ENCODE measurements at regions not wholly inside any gene's neighbourhood (a gene's known extent, or its start where the extent isn't known, plus 50 kb on each side); places are given as distances from the start of the nearest gene placed in this dataset.
A peak's percentile ranks its signal among the peaks of the same experiment; 100 is the strongest.

DNA sequence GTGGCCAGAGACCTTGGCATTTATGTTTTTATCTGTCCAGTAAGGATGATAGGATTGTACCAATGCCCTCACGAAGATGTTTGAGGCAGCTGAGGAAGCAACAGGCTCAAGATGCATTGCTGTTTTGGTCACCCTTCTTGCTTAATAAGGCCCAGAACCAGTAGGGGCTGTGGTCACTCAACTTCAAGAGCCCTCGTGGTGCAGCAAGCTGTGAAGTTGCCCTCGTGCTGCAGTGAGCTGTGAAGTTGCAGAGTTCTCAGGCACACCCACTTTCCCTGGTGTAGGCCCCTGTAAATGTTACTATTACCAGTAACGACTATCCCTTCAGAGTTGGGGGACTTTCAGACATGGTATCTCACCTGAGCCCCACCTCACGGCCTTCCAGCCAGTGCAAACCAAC is 207.6 kb upstream of the LYZL1 start:
- DNase-seq (ENCODE audit: low spot score) = no peak

DNA sequence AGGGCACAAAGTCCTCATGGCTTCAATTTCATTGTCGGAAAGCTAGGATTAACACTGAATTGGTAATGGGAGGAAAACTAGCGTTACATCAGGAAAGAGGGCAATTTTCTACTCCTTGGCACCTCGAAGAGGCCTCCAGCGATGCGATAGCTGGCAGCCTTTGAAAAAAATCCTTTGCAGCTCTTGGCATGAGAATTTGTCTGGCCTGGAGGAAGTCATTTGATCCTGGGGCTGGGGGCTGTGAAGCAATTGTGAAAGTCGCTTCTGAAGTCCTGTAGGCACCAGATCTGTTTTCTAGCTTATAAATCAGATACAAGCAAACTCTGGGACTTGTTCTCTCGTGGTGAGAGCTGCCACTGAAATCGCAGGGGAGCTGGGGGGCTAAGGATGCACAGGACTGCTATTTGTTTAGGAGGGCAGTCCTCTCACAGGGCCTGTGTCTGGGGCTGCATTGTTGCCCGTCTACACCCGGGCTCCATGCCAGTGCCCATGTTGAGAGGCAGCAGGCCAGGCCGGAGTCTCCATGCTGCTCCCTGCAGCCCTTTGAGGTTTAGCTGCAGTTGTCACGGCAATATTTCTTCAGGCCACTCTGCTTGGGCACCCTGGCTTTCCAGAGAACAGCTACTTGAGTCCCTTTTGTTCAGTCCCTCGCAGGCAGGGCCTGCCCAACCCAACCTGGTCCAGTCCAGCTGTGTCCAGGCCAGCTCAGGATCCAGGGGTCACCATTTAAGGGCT is 206.8 kb upstream of the LYZL1 start:
- DNase-seq (ENCODE audit: low spot score) = no peak

- DNase-seq (ENCODE audit: low spot score) = no peak
These were observed 205.8 kb upstream of the LYZL1 start for GRCh38 chr10:29083096-29083495.

DNA sequence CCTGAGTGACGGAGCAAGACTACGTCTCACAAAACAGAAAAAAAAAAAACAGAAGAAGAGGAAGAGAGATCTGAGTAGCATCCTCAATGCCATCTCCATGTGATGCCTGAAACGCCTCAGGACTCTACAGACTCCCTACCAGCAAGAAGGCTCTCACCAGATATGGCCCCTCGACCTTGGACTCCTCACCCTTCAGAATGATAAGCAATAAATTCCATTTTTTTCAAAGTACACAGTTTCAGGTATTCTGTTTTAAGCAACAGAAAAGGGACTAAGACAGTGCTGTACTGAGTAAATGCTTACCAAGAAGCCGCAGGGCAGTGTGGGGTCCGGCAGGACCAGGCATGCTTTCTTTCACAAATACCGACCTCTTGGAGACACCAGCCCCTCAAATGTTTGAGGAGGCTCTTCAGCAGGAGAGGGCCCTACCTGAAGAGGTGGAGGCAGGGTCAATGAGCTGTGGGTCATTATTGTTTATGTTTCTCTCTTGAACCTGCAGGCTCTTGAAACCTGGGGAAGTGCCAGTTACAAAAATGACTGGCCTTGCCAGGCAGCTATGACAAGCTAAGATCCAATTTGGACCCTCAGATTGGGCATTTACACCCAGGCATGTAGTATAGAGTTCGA is 204.1 kb upstream of the LYZL1 start:
- DNase-seq (ENCODE audit: low spot score) = no peak

- DNase-seq (ENCODE audit: low spot score) = no peak
These were observed 199.8 kb upstream of the LYZL1 start for GRCh38 chr10:29089091-29089490.

GRCh38 chr10:29096303-29096824 is 192.5 kb upstream of the LYZL1 start:
- no peak for DNase-seq (ENCODE audit: low spot score)

- no peak for DNase-seq (ENCODE audit: low spot score)
These were observed 190.4 kb upstream of the LYZL1 start for GRCh38 chr10:29098423-29098822.

- no peak for DNase-seq (ENCODE audit: low spot score)
These were observed 189.9 kb upstream of the LYZL1 start for GRCh38 chr10:29099001-29099400.

DNA sequence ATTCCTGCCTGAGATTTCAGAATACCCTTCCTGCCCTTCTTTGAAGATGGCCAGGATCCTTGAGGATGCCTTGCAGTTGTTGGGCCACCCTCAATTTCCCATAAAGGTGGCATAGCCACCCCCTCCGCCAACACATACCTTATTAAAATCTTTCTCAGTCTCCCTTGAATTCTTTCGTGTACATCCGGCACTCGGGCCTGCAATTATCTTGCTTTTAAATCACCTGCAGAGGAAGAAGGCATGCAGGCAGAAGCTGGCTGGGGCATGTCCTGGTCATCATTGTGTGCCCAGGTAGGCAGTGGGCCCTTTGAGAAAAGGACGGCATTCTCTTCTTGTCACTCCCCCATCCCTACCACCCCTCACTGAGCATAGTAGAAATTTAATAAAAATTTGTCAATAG is 189.5 kb upstream of the LYZL1 start:
- no peak for DNase-seq (ENCODE audit: low spot score)

GRCh38 chr10:29100505-29100904 is 188.4 kb upstream of the LYZL1 start:
- no peak for DNase-seq (ENCODE audit: low spot score)

- DNase-seq (ENCODE audit: low spot score) = peak; percentile 14
These were observed 186.6 kb upstream of the LYZL1 start for GRCh38 chr10:29102233-29102632.

DNA sequence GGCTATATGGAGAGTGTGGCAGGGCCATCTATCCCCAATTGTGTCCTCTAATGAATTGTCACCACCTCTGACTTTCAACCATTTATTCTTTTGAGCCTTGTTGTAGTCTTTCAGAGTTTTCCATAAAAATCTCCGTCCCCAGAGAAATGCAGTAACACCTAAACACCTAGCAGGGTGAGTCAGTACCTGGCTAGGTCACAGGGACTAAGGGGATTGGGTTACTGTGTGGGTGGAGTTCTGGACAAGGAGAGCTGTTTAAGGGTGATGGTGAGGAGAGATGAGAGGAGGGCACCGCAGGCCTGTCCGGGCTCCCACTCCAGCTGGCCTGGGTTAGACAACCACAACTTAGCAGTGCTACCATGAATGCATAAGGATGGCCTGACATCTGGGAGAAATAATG is 186.2 kb upstream of the LYZL1 start:
- DNase-seq (ENCODE audit: low spot score) = no peak

DNA sequence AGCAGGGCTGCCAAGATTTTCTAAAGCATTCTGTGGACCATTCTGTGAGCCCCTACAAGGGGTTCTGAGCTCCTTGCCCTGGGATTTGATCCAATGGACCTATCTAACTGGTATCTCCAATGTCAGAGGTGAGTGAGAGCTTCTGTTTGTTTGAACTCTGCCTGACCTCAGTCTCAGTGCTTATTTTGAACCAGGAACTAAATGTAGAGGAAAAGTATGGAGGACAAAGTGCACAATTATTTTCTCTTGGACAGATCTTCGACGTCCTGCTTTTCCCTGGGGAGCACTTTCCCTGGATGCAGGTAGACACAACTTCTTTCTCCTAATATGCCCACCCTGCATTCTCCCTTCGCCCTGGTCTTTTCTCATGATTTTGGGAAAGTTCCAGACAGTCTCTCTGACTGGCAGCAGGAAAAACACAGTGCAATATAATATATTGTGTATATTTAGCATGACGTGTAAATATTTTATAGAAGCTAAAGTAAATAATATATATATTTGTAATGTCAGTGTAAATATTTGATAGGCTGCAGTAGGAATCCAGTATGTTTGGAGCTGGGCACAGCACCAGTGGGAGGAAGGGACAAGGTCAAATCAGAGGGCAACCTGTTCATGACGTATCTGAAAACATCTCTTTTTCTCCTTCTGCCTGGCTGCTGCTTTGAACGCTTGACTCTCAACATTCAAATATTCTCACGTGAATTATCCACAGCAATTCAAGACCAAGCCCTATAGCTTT is 184.0 kb upstream of the LYZL1 start:
- no peak for DNase-seq (ENCODE audit: low spot score)

- peak; percentile 64 for DNase-seq (ENCODE audit: low spot score)
These were observed 183.2 kb upstream of the LYZL1 start for GRCh38 chr10:29105516-29106215.

- no peak for DNase-seq (ENCODE audit: low spot score)
These were observed 182.6 kb upstream of the LYZL1 start for GRCh38 chr10:29106287-29106686.

GRCh38 chr10:29107866-29108498 is 180.9 kb upstream of the LYZL1 start:
- no peak for DNase-seq (ENCODE audit: low spot score)

DNA sequence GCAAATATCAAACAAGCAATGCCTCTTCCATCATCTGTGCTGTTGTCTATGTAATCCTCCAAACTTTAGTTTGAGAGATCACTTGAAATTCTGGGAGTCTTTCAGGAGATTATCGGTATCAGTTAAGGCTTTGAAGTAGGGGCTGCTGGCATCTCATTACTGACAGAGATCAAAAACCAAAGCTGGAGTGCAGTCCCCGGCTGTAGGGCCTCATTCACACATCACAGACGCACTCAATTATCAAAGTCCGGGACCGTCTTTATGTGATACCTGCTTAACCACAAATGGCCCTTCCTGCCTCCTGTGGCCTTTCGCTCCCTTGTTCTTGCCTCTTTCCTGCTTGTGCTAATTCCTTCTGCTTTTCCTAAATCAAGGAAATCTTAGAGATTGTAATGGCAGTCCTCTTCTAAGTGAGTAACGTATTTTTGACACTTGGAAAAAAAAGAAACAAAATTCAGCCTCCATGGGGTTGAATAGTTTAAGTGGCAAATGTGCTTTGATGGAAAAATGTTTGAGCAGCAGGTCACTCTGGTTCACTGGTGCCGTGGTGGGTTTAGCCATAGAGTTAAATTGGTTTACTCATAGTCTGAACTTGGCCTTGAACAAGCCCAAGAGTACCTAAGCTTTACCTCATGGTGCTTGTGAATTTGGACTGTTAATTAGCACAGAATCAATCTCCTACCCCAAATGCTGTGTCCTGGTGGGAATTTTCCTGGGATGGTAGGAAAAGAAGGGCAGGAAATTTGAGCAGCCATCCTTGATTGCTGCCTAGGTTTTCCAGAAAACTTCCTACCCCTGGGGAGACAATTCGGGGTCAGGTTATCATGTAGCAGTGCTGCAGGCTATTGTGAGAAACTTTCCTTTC is 178.9 kb upstream of the LYZL1 start:
- no peak for DNase-seq (ENCODE audit: low spot score)

GRCh38 chr10:29112827-29113615 is 175.8 kb upstream of the LYZL1 start:
- no peak for DNase-seq (ENCODE audit: low spot score)

DNA sequence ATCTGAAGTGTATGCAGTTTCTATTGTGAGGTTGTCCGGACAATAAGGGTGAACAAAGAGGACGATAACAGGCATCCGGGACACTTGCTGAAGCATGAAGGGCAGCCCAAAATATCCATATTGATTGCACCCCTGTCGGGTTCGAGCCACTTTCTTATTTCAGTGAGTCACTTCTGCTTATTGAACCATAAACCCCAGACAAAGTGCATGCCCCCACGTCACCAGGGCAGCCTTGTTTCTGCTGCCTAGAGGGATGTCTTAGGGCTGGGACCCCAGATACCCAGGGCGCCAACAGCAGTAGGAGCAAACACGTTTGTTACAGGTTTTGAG is 175.3 kb upstream of the LYZL1 start:
- no peak for DNase-seq (ENCODE audit: low spot score)

DNA sequence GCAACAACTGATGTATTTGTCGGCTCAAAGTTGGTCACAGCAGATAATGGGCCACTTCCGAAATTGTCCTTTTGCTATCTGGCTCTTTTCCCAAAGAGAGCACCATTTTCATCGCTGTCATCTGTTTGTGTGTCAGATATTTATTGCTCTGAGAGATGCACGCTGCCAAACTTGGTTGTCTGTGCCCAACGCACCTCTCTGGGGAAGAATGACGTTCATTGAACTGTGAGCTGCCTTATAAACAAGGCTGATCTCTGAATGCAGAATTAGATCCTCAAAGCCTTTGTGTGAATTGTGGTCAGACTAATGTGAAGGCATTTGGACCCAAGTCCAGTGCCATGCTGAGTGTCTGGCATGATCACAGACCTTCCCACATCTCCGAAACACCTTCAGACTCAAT is 174.7 kb upstream of the LYZL1 start:
- no peak for DNase-seq (ENCODE audit: low spot score)
